ENCODE measurements at regions not wholly inside any gene's neighbourhood (a gene's known extent, or its start where the extent isn't known, plus 50 kb on each side); places are given as distances from the start of the nearest gene placed in this dataset.

DNA sequence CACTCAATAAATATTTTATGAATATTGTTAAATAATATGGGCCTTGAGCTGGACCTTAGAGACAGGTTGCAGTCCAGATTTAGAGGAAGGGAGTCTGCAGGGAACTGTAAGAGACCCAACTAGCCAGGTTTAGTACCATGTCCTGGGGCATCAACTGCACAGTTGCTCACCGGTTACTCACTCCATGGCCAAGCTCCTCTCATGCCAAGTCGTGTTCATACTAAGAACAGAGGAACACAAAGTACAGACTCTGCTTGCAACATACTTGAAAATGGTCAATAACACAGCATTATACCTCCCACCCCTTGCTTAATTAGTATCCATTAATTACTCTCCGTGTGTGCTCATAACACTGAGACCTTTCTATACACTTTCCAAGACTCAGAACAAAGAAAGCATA is 317.6 kb upstream of the PIK3R1 start:
- TF ChIP-seq EZH2 (IDR thresholded peaks at IDR 0.05; ENCODE audit: low read depth) = no peak
- TF ChIP-seq, protein P1, sequence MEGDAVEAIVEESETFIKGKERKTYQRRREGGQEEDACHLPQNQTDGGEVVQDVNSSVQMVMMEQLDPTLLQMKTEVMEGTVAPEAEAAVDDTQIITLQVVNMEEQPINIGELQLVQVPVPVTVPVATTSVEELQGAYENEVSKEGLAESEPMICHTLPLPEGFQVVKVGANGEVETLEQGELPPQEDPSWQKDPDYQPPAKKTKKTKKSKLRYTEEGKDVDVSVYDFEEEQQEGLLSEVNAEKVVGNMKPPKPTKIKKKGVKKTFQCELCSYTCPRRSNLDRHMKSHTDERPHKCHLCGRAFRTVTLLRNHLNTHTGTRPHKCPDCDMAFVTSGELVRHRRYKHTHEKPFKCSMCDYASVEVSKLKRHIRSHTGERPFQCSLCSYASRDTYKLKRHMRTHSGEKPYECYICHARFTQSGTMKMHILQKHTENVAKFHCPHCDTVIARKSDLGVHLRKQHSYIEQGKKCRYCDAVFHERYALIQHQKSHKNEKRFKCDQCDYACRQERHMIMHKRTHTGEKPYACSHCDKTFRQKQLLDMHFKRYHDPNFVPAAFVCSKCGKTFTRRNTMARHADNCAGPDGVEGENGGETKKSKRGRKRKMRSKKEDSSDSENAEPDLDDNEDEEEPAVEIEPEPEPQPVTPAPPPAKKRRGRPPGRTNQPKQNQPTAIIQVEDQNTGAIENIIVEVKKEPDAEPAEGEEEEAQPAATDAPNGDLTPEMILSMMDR (conservative IDR thresholded peaks at IDR 0.05) = no peak
